ENCODE measurements at regions not wholly inside any gene's neighbourhood (a gene's known extent, or its start where the extent isn't known, plus 50 kb on each side); places are given as distances from the start of the nearest gene placed in this dataset.
"Not testable (repeated sequence)": the region's sequence is repeated elsewhere in the genome, so short reads cannot be mapped to it uniquely, and the experiment has no call there.

DNA sequence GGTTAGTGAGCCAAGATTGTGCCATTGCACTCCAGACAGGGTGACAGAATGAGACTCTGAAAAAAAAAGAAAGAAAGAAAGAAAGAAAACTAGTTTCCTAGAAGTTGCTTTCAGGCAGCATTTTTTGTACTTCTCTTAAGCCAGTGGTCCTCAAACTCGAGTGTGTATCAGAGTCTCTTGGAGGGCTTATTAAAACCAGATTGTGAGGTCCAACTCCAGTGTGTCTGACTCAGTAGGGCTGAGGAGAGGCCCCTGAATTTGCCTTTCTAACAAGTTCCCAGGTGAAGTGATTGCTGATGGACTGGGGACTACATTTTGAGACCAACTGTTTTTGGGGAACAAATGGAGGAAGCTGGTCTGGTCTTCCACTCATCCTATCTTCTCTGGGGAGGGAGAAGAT lies 57.5 kb upstream of the VSTM5 start:
- Histone ChIP-seq H3K4me1 (no peaks in the 10 kb centered on the region), H3K9me3 (no peaks in the 10 kb centered on the region), H3K36me3 (no peaks in the 10 kb centered on the region), H3K27ac (no peak overlapping the region), H3K27me3 (peaks cover 0 to 16% (median 0%) of the 10 kb centered on the region in 4 donors), H3K4me3 (no peak overlapping the region)
- no peak for DNase-seq
- intact Hi-C loops (cut with DNase I) = no loop called here
- TF ChIP-seq POLR2A (IDR thresholded peaks at IDR 0.05) = no peak
- TF ChIP-seq, protein P1, sequence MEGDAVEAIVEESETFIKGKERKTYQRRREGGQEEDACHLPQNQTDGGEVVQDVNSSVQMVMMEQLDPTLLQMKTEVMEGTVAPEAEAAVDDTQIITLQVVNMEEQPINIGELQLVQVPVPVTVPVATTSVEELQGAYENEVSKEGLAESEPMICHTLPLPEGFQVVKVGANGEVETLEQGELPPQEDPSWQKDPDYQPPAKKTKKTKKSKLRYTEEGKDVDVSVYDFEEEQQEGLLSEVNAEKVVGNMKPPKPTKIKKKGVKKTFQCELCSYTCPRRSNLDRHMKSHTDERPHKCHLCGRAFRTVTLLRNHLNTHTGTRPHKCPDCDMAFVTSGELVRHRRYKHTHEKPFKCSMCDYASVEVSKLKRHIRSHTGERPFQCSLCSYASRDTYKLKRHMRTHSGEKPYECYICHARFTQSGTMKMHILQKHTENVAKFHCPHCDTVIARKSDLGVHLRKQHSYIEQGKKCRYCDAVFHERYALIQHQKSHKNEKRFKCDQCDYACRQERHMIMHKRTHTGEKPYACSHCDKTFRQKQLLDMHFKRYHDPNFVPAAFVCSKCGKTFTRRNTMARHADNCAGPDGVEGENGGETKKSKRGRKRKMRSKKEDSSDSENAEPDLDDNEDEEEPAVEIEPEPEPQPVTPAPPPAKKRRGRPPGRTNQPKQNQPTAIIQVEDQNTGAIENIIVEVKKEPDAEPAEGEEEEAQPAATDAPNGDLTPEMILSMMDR (IDR thresholded peaks at IDR 0.05) = no peak
- WGBS, 2 donors = 25 to 47% methylated on average over 1 of the region's 1 CpG

DNA sequence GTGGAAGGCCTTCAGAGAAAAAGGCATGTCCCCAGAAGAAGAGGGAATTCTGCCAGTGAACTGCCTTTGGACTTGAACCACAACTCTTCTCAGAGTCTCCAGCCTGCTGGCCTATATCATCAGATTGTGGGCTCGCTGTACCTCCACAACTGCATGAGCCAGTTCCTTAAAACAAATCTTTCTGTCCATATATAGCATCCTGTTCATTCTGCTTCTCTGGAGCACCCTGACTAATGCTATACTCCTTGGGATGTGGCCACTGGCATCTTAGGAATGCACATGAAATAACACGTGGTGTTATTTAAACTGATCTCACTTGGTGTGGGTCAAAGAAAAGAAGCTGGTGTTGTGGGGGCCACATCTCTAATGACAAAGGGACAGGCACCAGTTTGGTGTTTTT lies 58.3 kb upstream of the VSTM5 start:
- no peaks in the 10 kb centered on the region for H3K36me3 ChIP-seq
- no peak overlapping the region for H3K27ac ChIP-seq
- H3K4me3 ChIP-seq = no peak overlapping the region
- no peaks in the 10 kb centered on the region for H3K9me3 ChIP-seq
- WGBS, 2 donors = 49 to 53% methylated on average over 2 of the region's 2 CpGs
- TF ChIP-seq, protein P1 (IDR thresholded peaks at IDR 0.05) = no peak
- peaks cover 0 to 14% (median 0%) of the 10 kb centered on the region in 4 donors for H3K27me3 ChIP-seq
- no peaks in the 10 kb centered on the region for H3K4me1 ChIP-seq
- DNase-seq = no peak
- intact Hi-C loops (cut with DNase I) = no loop called here

DNA sequence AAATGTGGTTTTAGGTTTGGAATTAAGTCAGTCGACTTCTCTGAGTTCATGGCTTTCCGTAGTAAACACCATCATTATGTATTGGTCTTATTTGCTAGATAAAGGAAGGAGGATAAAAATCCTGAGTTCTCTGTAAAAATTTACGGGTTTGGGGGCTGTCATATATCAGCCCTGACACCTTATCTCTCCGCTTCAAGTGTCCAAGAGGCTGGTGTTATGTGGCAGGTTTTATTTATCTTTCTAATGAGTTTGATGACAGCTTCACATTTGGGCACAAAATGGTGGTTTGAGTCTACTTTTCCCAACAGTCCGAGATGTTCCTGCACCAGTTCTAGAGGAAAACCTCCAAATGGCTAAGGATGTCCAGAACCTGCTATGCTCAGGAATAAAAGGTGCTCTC lies 67.3 kb upstream of the VSTM5 start:
- Histone ChIP-seq H3K27me3 (peaks cover 0 to 33% (median 0%) of the 10 kb centered on the region in 4 donors), H3K36me3 (no peaks in the 10 kb centered on the region), H3K4me1 (no peaks in the 10 kb centered on the region), H3K9me3 (no peaks in the 10 kb centered on the region), H3K4me3 (no peak overlapping the region), H3K27ac (no peak overlapping the region)
- intact Hi-C loops (cut with DNase I) = no loop called here
- 75 to 87% methylated on average over 5 of the region's 5 CpGs for WGBS, 2 donors
- TF ChIP-seq, protein P1 (IDR thresholded peaks at IDR 0.05) = no peak
- TF ChIP-seq POLR2A (IDR thresholded peaks at IDR 0.05) = no peak
- no peak for DNase-seq

DNA sequence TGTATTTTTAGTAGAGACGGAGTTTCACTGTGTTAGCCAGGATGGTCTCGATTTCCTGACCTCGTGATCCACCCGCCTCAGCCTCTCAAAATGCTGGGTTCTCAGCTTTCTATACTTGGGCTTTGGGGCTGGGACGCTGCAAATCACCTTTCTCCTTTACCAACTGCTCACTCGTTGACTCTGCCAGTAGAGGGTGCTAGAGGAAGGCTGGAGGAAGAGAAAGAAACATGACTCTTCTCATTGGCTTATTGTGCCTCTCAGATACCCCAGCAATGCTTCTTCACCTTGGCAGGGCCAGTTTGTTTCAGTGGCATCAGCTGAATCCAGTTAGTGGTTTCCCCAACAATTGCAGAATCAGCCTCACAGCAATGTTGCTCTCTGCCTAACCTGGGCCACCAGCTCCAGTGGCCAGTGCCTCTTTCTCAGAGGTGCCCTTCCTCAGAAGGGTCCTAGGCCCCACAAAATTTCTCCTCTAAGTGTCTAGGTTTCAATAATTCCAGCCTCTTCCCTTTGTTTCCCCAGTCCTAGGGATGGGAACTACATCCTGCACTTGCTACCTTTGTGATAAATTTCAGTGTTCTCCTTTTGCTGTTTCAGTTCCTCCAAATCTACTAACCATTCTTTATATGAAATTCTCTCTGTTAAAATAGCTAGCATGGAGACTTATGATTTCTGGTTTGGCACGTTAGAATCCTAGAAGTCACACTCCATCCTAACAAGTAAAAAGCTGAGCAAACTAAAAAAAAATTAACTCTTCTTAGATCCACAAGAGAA lies 71.5 kb upstream of the VSTM5 start:
- 17 to 35% methylated on average over 4 to 7 of the region's 7 CpGs for WGBS, 2 donors
- peak; percentile 4 for DNase-seq
- H3K4me1 ChIP-seq = no peaks in the 10 kb centered on the region
- intact Hi-C loops (cut with DNase I) = no loop called here
- H3K4me3 ChIP-seq = no peak overlapping the region
- no peaks in the 10 kb centered on the region for H3K36me3 ChIP-seq
- TF ChIP-seq, protein P1 (IDR thresholded peaks at IDR 0.05) = peak in 5 of 6 experiments; percentile 35 to 79 (median 42)
- no peak for TF ChIP-seq POLR2A (IDR thresholded peaks at IDR 0.05)
- no peak overlapping the region for H3K27ac ChIP-seq
- H3K27me3 ChIP-seq = peaks cover 0 to 38% (median 0%) of the 10 kb centered on the region in 4 donors
- no peaks in the 10 kb centered on the region for H3K9me3 ChIP-seq

DNA sequence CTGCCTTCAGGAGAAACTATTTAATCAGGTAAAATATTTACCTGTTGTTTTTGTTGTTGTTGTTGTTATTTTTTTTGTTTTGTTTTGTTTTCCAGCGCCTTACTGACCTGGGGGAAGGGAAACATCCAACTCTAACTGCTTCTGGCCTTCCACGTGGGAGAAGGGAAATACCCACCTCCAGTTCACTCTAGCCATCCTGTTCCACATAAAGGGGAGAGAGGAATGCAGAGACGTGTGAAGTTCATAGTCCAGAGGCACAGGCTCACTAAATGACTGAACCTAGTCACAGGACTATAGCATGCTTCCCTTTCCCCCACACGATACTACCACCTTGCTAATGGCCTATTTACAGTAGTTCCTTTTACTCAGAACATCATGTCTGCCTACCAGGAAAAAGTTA lies 72.4 kb upstream of the VSTM5 start:
- intact Hi-C loops (cut with DNase I) = no loop called here
- H3K4me3 ChIP-seq = no peak overlapping the region
- TF ChIP-seq POLR2A (IDR thresholded peaks at IDR 0.05) = no peak
- TF ChIP-seq, protein P1 (IDR thresholded peaks at IDR 0.05) = no peak
- H3K4me1 ChIP-seq = no peaks in the 10 kb centered on the region
- WGBS, 2 donors = 67 to 69% methylated on average over 4 of the region's 4 CpGs
- H3K9me3 ChIP-seq = no peaks in the 10 kb centered on the region
- H3K27ac ChIP-seq = no peak overlapping the region
- H3K36me3 ChIP-seq = no peaks in the 10 kb centered on the region
- peaks cover 0 to 29% (median 0%) of the 10 kb centered on the region in 4 donors for H3K27me3 ChIP-seq
- no peak for DNase-seq

DNA sequence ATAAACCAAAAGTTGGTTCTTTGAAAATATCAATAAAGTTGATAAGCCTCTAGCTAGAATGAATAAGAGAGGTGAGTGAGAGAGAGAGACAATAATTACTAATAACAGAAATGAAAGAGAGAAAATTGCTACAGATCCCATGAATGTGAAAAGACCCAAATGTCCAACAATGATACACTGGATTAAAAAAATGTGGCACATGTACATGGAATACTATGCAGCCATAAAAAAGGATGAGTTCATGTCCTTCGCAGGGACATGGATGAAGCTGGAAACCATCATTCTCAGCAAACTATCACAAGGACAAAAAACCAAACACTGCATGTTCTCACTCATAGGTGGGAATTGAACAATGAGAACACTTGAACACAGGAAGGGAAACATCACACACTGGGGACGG lies 75.7 kb upstream of the VSTM5 start:
- H3K9me3 ChIP-seq; H3K4me1 ChIP-seq; intact Hi-C loops (cut with DNase I); H3K36me3 ChIP-seq; H3K4me3 ChIP-seq; H3K27ac ChIP-seq; DNase-seq: not testable (repeated sequence)
- peaks cover 0 to 14% (median 0%) of the 10 kb centered on the region in 4 donors for H3K27me3 ChIP-seq
- WGBS, 2 donors = 61 to 100% methylated on average over 1 to 2 of the region's 2 CpGs

Data from esophagus squamous epithelium (tissue), 5 donors.